ENCODE measurements at regions not wholly inside any gene's neighbourhood (a gene's known extent, or its start where the extent isn't known, plus 50 kb on each side); places are given as distances from the start of the nearest gene placed in this dataset.

DNA sequence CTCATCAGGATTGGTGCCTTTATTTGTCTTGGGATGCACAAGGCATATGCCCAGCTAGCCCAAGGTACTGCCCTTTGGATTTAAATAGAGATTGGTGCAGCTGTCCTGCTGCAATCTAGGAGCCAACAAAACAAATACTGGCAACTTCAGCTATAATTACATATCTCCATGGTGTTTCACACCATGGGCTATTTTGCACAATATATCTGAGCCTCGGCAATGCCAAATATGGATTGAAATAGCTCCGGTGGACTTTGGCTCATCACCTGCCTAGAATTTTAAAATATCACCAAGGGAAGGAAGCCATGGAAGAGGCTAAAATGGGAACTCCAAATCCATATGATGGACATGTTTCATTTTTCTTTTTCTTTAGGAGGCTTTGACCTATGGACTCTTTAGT, 367.8 kb upstream of the UMPS start:
- no peak overlapping the region for H3K4me2 ChIP-seq (ENCODE audit: low read depth, low read length)
- no peak overlapping the region for H3K9ac ChIP-seq (ENCODE audit: insufficient read depth, low read depth, low read length)
- H3K79me2 ChIP-seq (ENCODE audit: insufficient read depth, low read length), result no peaks in the 10 kb centered on the region
- no peak for ATAC-seq
- H3K27ac ChIP-seq (ENCODE audit: extremely low read length, insufficient read depth, low read length), result no peak overlapping the region
- no peaks in the 10 kb centered on the region; a peak in 1 of 5 replicates for H3K27me3 ChIP-seq (ENCODE audit: control insufficient read depth in 1 of 2, insufficient read depth in 2 of 2, low read length in 2 of 2)
- no peaks in the 10 kb centered on the region for H4K20me1 ChIP-seq (ENCODE audit: insufficient read depth, low read length)
- H2AFZ ChIP-seq (ENCODE audit: low read length), result no peak overlapping the region
- no peak for FAIRE-seq
- no peaks in the 10 kb centered on the region for H3K36me3 ChIP-seq (replicated peaks in 1 of 2; ENCODE audit: control insufficient read depth in 1 of 2, insufficient read depth in 2 of 2, low read length in 2 of 2)
- no TSS peak for BruUV-seq (replicated peaks)
- H3K9me3 ChIP-seq (ENCODE audit: low read length), result no peaks in the 10 kb centered on the region
- ChIA-PET POLR2A (no interaction called here), CTCF (ENCODE audit: low intra/inter-chr PET ratio, low total read pairs) (no interaction called here)
- no peaks in the 10 kb centered on the region for H3K4me1 ChIP-seq (ENCODE audit: insufficient read depth, low read length)
- WGBS (ENCODE audit: low lambda C conversion rate), result 15% methylated on average over 2 of the region's 2 CpGs
- in situ Hi-C loops (cut with HindIII; ENCODE audit: extremely low pct_ligation_motif_present, low pct_unique_long_range_greater_than_20kb), result loop anchor here (25.0 kb wide), 1 partner anchor 325 kb away; no protein-coding TSS in a partner anchor
- no peak overlapping the region for H3K4me3 ChIP-seq (replicated peaks in 1 of 3; ENCODE audit: insufficient read depth in 1 of 3, low read depth in 2 of 3, low read length in 3 of 3)
- no peak for TF ChIP-seq HOXA9 (CRISPR knock-in tag; IDR thresholded peaks at IDR 0.05; ENCODE audit: borderline replicate concordance)
- no peak for TF ChIP-seq CHD4 (IDR thresholded peaks at IDR 0.05; ENCODE audit: borderline replicate concordance, low read length)
- no peak for TF ChIP-seq ATF7-NPFF (CRISPR knock-in tag; IDR thresholded peaks at IDR 0.05; ENCODE audit: low read depth)
- intact Hi-C loops (cut with micrococcal nuclease; ENCODE audit: unreplicated experiment), result no loop called here
- no peak for DNase-seq (ENCODE audit: low spot score)

DNA sequence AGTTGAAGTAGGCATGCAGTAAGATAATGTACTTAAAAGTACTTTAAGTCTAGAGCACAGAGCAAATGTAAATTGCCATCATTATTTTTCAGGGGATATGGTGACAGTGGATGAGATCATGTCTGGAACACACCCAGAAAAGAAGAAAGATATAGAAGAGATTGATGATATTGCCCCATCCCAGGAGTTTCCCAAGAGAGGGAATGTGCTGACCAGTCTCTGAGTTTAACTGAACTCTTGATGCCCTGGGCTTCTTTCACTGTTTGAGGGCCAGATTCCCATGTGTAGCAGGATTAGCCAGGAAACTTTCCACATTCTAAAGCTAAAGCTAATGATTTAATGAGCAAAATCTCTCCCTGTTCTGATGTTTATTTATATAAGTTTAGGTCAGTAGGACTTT, 366.8 kb upstream of the UMPS start:
- BruUV-seq (replicated peaks), result no TSS peak
- in situ Hi-C loops (cut with HindIII; ENCODE audit: extremely low pct_ligation_motif_present, low pct_unique_long_range_greater_than_20kb), result loop anchor here (25.0 kb wide), 1 partner anchor 324 kb away; no protein-coding TSS in a partner anchor
- Histone ChIP-seq H3K27me3 (ENCODE audit: control insufficient read depth in 1 of 2, insufficient read depth in 2 of 2, low read length in 2 of 2) (no peaks in the 10 kb centered on the region; a peak in 1 of 5 replicates), H3K4me2 (ENCODE audit: low read depth, low read length) (no peak overlapping the region), H3K27ac (ENCODE audit: extremely low read length, insufficient read depth, low read length) (no peak overlapping the region), H3K4me1 (ENCODE audit: insufficient read depth, low read length) (no peaks in the 10 kb centered on the region), H3K36me3 (replicated peaks in 1 of 2; ENCODE audit: control insufficient read depth in 1 of 2, insufficient read depth in 2 of 2, low read length in 2 of 2) (no peaks in the 10 kb centered on the region), H3K9ac (ENCODE audit: insufficient read depth, low read depth, low read length) (no peak overlapping the region), H4K20me1 (ENCODE audit: insufficient read depth, low read length) (no peaks in the 10 kb centered on the region), H3K4me3 (replicated peaks in 1 of 3; ENCODE audit: insufficient read depth in 1 of 3, low read depth in 2 of 3, low read length in 3 of 3) (no peak overlapping the region), H3K79me2 (ENCODE audit: insufficient read depth, low read length) (no peaks in the 10 kb centered on the region), H2AFZ (ENCODE audit: low read length) (no peak overlapping the region), H3K9me3 (ENCODE audit: low read length) (no peaks in the 10 kb centered on the region)
- ATAC-seq, result no peak
- FAIRE-seq, result no peak
- CTCF ChIA-PET (ENCODE audit: low intra/inter-chr PET ratio, low total read pairs), result no interaction called here
- DNase-seq (ENCODE audit: low spot score), result no peak
- TF ChIP-seq ZNF557 (CRISPR knock-in tag; IDR thresholded peaks at IDR 0.05), result no peak
- TF ChIP-seq HMG20A (CRISPR knock-in tag; IDR thresholded peaks at IDR 0.05; ENCODE audit: borderline replicate concordance), result no peak
- intact Hi-C loops (cut with micrococcal nuclease; ENCODE audit: unreplicated experiment), result no loop called here
- POLR2A ChIA-PET, result no interaction called here

Data from HepG2 (cell line).